HK-2 (cell line): ENCODE measurements at regions not wholly inside any gene's neighbourhood (a gene's known extent, or its start where the extent isn't known, plus 50 kb on each side); places are given as distances from the start of the nearest gene placed in this dataset.
"Not testable (repeated sequence)": the region's sequence is repeated elsewhere in the genome, so short reads cannot be mapped to it uniquely, and the experiment has no call there.

Source experiments
- DNase-seq: peaks from one replicate; pipeline ENCODE4 v3.0.0-alpha.2; 2018; ENCODE audit not compliant: unreplicated experiment

- not testable (repeated sequence) for DNase-seq
Observed at GRCh38 chr2:87514515-87514914, 233.4 kb upstream of the PLGLB2 start.

GRCh38 chr2:87515226-87515625 is 232.7 kb upstream of the PLGLB2 start:
- DNase-seq = not testable (repeated sequence)

- not testable (repeated sequence) for DNase-seq
Observed at GRCh38 chr2:87515875-87516274, 232.0 kb upstream of the PLGLB2 start.

- DNase-seq = not testable (repeated sequence)
Observed at GRCh38 chr2:87516369-87516967, 231.4 kb upstream of the PLGLB2 start.

GRCh38 chr2:87517438-87517837 is 230.4 kb upstream of the PLGLB2 start:
- DNase-seq = not testable (repeated sequence)

GRCh38 chr2:87518066-87518465 is 229.8 kb upstream of the PLGLB2 start:
- not testable (repeated sequence) for DNase-seq

- not testable (repeated sequence) for DNase-seq
Observed at GRCh38 chr2:87518547-87518946, 229.3 kb upstream of the PLGLB2 start.

- DNase-seq = not testable (repeated sequence)
Observed at GRCh38 chr2:87519158-87520011, 228.5 kb upstream of the PLGLB2 start.

- not testable (repeated sequence) for DNase-seq
Observed at GRCh38 chr2:87521057-87521456, 226.8 kb upstream of the PLGLB2 start.

- not testable (repeated sequence) for DNase-seq
Observed at GRCh38 chr2:87521489-87521888, 226.4 kb upstream of the PLGLB2 start.

- DNase-seq = not testable (repeated sequence)
Observed at GRCh38 chr2:87524619-87525188, 223.2 kb upstream of the PLGLB2 start.

GRCh38 chr2:87525497-87525991 is 222.3 kb upstream of the PLGLB2 start:
- DNase-seq = not testable (repeated sequence)

GRCh38 chr2:87526258-87526657 is 221.6 kb upstream of the PLGLB2 start:
- DNase-seq = not testable (repeated sequence)

GRCh38 chr2:87531968-87532715 is 215.7 kb upstream of the PLGLB2 start:
- DNase-seq = not testable (repeated sequence)

- DNase-seq = not testable (repeated sequence)
Observed at GRCh38 chr2:87533390-87534272, 214.3 kb upstream of the PLGLB2 start.

GRCh38 chr2:87534273-87534889 is 213.5 kb upstream of the PLGLB2 start:
- DNase-seq = not testable (repeated sequence)

- DNase-seq = not testable (repeated sequence)
Observed at GRCh38 chr2:87536427-87536826, 211.5 kb upstream of the PLGLB2 start.

- DNase-seq = not testable (repeated sequence)
Observed at GRCh38 chr2:87537251-87537671, 210.6 kb upstream of the PLGLB2 start.

- not testable (repeated sequence) for DNase-seq
Observed at GRCh38 chr2:87538268-87538667, 209.6 kb upstream of the PLGLB2 start.
